Activated naive CD8-positive, alpha-beta T cell treated with anti-CD3 and anti-CD28 coated beads, Interleukin-2, amount 50 U/mL, for 16 hours (primary cell): ENCODE measurements at regions not wholly inside any gene's neighbourhood (a gene's known extent, or its start where the extent isn't known, plus 50 kb on each side); places are given as distances from the start of the nearest gene placed in this dataset.

ENCODE experiments used
- DNase-seq: peaks from one replicate; pipeline ENCODE4 v3.0.0-alpha.2; 2020; ENCODE audit warnings: low read depth, low spot score

DNA sequence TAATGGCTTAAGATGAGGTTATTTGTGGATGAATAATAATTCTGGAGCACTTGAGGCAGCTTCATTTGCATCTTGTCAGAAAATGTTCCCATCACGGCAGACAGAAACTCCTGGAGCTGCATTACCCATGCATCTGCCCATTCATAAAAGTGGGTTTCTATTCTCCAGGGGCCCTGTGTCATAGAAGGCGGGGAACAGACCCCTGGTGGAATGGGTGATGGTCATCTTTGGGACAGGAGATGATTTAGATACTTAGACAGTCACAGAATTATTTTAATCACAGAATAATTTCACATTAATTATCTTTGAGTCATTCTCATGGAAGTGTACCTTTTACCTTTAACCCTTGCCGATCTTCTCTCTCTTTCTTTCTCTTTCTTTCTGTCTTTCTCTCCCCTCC, 980.7 kb upstream of the TMEM132C start:
- DNase-seq = no peak

DNA sequence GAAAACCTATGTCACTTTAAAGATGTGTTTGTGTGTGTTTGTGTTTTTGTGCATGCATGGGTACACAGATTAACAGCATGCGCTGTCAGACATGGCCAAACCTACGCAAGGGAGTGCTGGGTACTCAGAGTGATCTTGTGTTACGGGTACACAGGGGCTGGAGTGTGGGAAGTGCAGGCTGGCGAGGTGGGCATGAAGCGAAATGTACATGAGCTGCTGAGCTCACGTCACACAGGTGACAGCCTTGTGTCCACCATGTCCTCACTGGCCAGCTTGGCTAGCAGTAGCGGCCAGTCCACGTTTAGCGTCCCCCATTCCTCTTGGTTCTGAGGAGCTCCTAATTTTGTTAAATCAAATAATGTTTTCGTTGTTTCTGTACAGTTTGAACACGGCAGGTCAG, 979.7 kb upstream of the TMEM132C start:
- no peak for DNase-seq

- DNase-seq = no peak
These were observed 976.7 kb upstream of the TMEM132C start for GRCh38 chr12:127290251-127290650.

- DNase-seq = no peak
These were observed 974.2 kb upstream of the TMEM132C start for GRCh38 chr12:127292736-127293135.

DNA sequence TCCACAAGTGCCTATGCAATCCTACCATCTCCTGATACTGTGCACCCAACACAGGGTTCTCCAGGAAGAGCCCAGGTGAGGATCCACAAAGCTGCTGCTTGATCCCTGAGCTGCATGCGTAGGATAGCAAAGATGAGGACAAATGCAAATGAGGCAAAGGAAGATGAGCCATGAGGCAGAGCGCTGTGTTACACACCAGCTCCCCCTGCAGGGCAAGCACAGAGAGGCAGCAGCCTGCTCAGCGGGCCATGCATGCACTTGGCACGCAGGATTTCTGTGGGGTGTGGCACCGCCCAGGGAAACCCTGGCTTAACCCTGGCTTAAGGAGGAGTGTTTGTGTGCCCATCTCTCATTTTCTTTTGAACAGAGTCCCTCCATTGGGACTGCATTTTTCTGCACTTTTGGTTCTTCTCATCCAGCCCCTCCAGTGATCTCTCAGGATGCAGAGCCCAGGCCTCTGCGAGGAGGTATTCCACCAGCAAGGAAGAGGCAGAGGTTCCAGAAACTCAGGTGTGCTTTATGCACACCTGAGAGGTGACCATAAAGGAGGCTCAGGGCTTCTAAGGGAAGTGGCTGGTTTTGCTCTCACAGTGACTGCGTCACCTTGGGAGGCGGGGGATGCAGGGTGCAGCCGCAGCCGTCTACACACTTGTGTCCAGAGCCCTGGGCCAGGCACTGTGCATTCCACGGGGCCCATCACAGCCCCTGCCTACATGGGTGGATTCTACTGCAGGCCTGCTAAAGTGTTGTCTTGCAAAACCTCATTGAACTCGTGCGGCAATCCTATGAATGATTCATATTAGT, 973.3 kb upstream of the TMEM132C start:
- DNase-seq = no peak

DNA sequence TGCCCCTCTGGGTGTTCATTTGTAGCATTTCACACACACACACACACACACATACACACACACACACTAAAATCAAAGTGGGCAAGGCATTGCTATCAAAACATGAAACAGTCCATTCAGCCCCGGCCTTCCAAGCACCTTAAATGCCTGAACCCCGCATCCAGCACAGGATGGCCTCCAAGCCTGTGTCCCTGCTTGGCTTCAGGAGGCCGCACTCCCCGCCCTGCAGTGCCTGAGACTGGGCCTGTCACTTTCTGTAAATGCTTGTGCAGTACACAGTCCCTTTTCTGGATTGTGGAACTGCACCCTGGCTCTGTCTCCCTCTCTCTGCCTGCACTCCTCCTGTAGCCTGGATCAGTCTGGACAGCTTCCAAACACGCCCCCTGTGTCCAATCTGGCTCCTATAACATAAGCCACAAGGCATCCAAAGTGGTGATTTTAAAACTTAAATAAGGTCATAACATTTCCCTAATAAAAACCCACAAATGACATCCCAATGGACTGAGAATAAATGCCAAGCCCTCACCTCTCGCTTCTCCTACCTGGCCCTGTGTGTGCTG, 972.2 kb upstream of the TMEM132C start:
- DNase-seq = no peak

DNA sequence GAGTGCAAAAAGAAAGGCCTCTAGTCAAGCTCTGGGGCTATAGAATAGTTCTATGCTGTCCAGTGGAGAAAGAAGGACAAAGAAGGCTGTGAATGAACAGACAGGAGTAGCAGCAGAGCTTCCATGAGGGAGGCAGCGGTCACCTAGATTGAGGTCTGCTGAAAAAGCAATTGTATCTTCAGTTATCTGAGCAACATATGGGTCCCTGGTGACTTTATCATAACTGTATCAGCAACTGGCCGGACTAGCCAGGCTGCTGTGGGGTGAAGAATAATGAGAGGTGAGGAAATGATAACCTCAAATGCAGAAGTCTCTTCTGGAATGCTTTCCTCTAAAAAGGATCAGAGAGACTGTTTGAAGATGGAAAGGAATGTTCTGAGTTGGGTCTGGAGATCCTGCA, 971.3 kb upstream of the TMEM132C start:
- no peak for DNase-seq

GRCh38 chr12:127296591-127296990, 970.4 kb upstream of the TMEM132C start:
- no peak for DNase-seq

GRCh38 chr12:127297327-127297726, 969.6 kb upstream of the TMEM132C start:
- no peak for DNase-seq

DNA sequence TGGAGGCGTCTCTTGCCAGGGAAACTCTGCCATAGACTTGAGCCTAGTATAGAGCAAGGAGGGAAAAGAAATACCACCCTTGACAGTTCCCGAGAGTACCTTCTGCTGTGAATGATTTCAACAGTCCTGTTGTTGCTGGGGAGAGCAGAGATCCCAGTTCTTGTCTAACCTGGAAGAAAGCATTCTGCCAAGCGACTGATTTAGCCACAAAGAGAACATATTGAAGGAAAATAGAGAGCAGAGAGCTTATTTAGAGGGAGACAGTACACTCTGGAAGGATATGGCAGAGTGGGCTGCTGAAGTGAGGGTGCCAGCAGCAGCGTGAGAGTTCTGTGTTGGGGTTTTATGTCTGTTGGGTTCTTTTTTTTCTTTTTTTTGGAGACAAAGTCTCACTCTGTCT, 966.9 kb upstream of the TMEM132C start:
- DNase-seq = no peak

DNA sequence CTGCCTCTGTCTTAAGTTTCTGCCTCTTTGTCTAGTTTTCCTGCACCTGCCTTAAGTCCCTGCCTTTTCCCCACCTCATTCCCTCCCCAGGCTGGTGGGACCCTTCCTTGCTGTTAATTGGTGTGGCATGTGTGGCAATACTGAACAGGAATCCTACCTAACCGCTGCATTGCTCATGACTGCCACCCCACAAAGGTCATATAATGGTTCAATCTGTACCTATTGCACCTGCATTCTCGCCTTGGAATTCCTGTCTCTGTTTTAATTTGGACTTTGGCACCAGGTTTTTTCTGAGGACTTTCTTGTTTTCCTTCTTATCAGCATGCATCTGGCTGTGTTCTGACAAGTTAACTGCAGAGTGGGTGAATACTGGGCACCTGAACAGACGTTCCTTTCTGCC, 966.2 kb upstream of the TMEM132C start:
- DNase-seq = no peak

DNA sequence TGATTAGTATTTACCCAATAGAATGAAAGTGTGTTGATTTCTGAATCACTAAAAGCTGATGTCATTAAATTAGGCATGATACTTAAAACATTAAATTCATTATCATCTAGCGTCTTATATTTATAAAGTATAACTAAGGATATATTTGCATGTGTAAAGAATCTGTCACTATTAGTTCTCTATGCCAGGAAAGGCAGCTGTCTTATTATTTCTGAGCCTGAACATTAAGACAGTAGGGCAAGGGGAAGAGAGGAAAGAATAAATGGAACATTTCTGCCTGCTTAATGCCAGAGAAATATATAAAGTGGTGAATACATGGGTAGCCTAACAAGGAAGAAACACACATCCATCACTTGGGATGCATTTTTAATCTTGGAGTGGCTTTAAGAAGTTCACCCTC, 965.1 kb upstream of the TMEM132C start:
- no peak for DNase-seq

- DNase-seq = no peak
These were observed 961.9 kb upstream of the TMEM132C start for GRCh38 chr12:127304751-127305725.

DNA sequence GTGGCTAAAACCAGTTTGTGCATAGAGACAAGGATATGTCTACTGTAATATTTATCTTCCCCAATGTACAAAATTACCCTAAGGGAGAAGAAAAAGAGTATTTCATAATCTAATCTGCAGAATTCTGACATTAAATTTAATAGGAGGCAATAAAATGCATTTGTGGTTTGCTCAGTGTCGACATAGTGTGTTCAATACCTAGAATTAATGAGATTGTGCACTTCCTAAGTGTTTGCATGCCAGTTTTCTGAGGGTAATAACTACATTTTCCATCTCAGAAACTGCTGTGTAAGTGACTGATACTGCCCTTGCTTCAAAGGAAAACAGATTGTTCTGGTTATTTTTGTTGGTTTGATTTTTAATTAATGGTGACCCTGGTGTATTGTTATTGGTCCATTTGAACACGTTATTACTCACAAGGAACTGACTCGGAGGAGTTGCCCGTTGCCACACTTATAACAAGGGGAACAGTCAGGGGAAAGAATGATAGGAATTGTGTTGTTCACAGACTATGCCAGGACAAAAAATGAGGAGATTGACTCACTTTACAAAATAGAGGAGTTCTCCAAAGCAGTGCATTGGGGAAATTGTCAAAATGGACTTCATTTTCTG, 960.3 kb upstream of the TMEM132C start:
- no peak for DNase-seq

- DNase-seq = no peak
These were observed 959.4 kb upstream of the TMEM132C start for GRCh38 chr12:127307528-127307927.

DNA sequence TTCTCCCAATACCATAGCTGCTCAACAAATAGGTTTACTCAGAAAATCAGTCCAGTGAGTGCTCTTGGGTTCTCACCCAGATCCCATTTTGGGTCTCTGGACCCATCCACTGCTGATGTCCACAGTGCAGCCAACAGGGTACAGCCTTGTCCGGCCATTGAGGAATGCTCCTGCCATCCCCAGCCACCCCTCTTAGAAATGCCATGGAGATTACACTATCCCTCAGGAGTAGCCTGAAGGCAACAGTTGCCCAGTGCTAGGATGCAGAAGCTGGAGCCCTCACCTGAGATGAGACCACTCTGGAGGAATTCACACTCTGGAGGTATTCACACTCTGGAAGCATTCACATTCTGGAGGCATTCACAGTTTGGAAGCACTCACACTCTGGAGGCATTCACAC, 958.8 kb upstream of the TMEM132C start:
- DNase-seq = no peak

DNA sequence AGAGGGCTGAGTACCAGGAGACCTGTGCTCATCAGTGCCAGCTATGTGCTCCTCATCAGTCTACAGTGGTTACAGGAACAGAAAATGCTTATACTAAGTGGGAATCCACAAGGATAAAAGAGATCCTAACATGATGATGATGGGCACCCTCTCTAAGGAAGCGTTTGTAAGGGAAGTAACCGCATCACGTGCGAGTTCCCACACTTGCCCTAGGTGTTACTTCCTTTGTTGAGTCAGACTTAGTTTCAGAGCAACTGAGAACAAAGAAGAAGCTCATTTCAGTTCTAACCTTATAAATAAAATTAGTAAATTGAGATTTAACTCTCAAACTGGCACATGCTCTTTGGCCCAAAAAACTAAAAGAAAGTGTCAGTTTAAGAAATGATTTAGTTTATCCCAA, 956.4 kb upstream of the TMEM132C start:
- no peak for DNase-seq

DNA sequence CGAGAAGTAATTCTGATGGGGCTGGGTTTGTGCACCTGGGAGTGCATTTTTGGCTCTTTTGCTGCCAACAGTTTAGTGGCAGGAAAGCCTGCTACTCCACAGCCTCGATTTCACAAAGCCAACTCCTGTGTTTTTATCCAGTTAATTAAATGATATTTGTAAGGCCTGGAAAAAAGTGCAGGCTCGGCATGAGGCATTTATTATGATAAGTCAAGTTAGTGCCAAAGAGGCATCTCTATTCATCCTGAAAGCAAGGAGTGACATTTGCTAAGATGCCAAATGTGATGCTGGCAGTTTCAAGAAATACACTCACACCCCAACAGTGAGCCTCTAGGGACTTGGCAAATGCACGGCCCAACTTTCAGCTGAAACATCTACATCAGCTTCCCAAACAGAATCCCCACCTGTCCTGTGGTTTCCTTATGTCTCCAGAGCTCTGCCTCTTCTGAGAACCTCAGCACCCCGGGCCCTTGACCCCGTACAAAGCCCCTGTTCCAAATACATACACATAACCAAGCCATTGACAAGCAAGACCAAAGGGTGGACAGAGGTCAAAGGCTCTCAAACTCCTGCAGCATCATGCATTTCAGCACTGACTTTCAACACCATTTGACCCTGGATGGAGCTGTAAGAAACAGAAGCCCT, 955.1 kb upstream of the TMEM132C start:
- no peak for DNase-seq

DNA sequence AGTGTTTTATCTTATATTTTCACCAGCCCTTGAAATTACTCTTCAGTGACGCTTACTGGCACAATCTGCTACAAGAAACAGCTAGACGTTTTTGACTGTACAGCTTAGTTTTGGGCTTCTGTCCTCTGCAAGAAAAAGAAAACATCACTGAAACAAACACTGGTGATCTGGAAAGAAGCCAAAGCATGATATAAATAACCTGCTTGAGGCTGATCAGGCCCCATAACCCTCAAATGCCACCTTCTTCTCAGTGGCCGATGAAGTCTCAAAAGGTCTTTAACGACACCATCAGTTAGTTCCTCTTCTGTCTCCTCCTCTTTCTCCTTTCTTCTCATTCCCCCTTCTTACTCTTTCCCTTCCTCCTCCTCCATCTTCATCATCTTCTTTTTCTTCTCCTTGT, 942.3 kb upstream of the TMEM132C start:
- DNase-seq = no peak

GRCh38 chr12:127327986-127328385, 939.0 kb upstream of the TMEM132C start:
- no peak for DNase-seq

- no peak for DNase-seq
These were observed 938.1 kb upstream of the TMEM132C start for GRCh38 chr12:127328867-127329266.
